ENCODE measurements at regions not wholly inside any gene's neighbourhood (a gene's known extent, or its start where the extent isn't known, plus 50 kb on each side); places are given as distances from the start of the nearest gene placed in this dataset.

DNA sequence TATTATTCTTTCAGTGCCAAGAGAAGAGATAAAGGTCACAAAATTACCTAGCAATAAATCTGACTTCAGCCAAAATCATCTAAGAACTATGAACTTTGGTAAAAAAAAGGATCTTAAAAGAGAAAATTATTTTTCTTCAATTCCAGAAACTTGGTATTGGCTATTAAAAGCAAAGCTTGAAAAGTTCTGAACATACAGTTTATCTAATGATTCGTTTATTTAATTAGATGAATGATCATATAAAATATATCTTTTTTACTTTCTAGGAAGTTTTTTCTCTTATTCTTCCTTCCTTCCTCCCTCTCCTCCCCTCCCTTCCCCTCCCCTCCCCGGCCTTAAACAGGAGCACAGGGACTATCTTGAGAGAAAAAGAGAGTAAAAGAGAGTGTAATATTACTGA, 536.1 kb downstream of the SOX11 start:
- H3K27me3 Mint-ChIP-seq: peaks cover 0 to 10% (median 4%) of the 10 kb centered on the region in 5 donors
- DNase-seq: no peak
- H3K36me3 Mint-ChIP-seq: no peaks in the 10 kb centered on the region
- peaks cover 0 to 18% (median 2%) of the 10 kb centered on the region in 9 donors for H3K9me3 Mint-ChIP-seq
- no peak for ATAC-seq
- POLR2A ChIA-PET: no interaction called here
- H3K4me1 Mint-ChIP-seq: peaks cover 0 to 14% (median 0%) of the 10 kb centered on the region in 4 donors
- H3K27ac Mint-ChIP-seq: no peak overlapping the region
- H3K4me3 Mint-ChIP-seq: no peak overlapping the region

DNA sequence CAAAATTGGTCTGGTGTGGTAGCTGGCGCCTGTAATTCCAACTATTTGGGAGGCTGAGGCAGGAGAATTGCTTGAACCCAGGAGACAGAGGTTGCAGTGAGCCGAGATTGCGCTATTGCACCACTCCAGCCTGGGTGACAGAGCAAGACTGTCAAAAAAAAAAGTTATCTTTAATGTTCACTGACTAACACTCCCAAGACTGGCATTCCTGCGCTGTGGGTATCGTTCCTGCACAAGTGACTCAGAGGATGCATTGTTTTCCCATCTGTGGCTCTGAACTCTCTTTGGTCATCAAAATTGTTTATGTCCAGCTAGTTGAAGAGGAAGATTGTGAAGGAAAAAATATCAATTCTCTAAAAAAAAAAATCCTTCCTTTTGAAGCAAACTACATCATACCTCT, 539.0 kb downstream of the SOX11 start:
- H3K36me3 Mint-ChIP-seq: no peaks in the 10 kb centered on the region
- H3K27ac Mint-ChIP-seq: no peak overlapping the region
- POLR2A ChIA-PET: no interaction called here
- ATAC-seq: no peak
- peaks cover 0 to 5% (median 0%) of the 10 kb centered on the region in 4 donors for H3K4me1 Mint-ChIP-seq
- peaks cover 0 to 8% (median 2%) of the 10 kb centered on the region in 9 donors for H3K9me3 Mint-ChIP-seq
- no peak overlapping the region for H3K4me3 Mint-ChIP-seq
- no peak for DNase-seq
- peaks cover 0 to 9% (median 3%) of the 10 kb centered on the region in 5 donors for H3K27me3 Mint-ChIP-seq

DNA sequence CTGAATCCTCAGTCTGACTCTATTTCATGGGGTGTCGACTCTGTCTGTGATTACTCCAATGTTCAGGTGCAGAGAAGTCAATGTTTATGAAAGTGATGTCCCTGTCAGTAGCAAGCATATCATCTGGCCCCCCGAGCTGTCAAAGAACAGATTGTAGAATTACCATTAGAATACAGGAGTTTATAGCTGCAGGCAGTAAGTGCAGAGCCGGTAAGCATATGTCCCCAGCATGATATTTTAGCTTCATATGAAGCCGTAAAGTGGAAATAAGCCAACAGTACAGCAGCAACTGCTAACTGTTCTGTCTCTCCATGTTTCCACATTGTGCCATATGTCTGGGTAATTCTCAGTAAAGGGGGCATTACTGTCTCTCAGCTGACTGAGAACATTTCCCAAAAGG, 541.8 kb downstream of the SOX11 start:
- Mint-ChIP-seq H3K27ac (no peak overlapping the region), H3K4me3 (no peak overlapping the region), H3K9me3 (peaks cover 0 to 8% (median 2%) of the 10 kb centered on the region in 9 donors), H3K4me1 (peaks cover 0 to 5% (median 0%) of the 10 kb centered on the region in 4 donors), H3K36me3 (no peaks in the 10 kb centered on the region), H3K27me3 (peaks cover 0 to 3% (median 0%) of the 10 kb centered on the region in 5 donors)
- DNase-seq: no peak
- POLR2A ChIA-PET: no interaction called here
- ATAC-seq: no peak

DNA sequence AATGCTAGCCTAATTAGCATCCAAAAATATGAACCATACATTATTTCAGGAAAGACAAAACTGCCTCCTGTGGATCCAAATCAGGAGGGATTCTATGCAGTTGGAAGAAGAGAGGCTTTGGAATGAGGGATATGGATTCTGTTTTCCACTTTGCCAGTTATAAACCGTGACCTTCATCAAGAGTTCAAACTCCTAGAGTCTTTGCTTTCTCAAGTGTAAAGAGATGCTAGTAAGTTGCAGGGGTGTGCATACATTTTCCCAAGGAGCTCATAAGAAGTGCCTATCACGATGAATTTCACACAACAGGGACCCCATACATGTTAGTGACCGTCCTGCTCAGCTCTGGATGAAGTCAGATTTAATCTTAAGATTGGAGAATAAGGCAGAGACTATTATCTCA, 542.5 kb downstream of the SOX11 start:
- H3K36me3 Mint-ChIP-seq: no peaks in the 10 kb centered on the region
- no peak overlapping the region for H3K4me3 Mint-ChIP-seq
- H3K9me3 Mint-ChIP-seq: peaks cover 0 to 8% (median 4%) of the 10 kb centered on the region in 9 donors
- peaks cover 0 to 5% (median 0%) of the 10 kb centered on the region in 4 donors for H3K4me1 Mint-ChIP-seq
- no peak overlapping the region for H3K27ac Mint-ChIP-seq
- H3K27me3 Mint-ChIP-seq: peaks cover 0 to 3% (median under 1%) of the 10 kb centered on the region in 5 donors
- DNase-seq (no peak), ATAC-seq (no peak)
- POLR2A ChIA-PET: no interaction called here

DNA sequence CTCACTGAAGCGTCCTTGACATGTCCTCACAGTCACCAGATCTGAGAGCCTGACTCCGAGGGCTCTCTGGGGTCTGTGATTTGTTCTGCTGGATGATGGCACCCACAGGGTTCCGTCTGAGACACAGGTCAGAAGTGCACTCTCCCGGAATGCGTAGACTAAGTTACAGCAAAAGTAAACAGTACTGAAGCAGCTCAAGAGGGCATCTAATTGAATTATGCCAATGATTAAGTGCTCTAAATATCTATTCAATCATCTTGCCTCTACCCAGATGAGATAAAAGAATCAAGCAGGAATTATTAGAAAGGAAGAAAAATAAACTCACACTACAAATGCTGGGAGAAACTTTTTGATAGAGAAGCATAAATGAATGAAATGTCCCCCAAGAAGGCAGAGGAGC, 544.1 kb downstream of the SOX11 start:
- H3K4me3 Mint-ChIP-seq: no peak overlapping the region
- H3K36me3 Mint-ChIP-seq: no peaks in the 10 kb centered on the region
- no peak overlapping the region for H3K27ac Mint-ChIP-seq
- H3K4me1 Mint-ChIP-seq: peaks cover 0 to 5% (median 0%) of the 10 kb centered on the region in 4 donors
- DNase-seq: no peak
- peaks cover 0 to 11% (median 0%) of the 10 kb centered on the region in 5 donors for H3K27me3 Mint-ChIP-seq
- ATAC-seq: no peak
- POLR2A ChIA-PET: no interaction called here
- peaks cover 0 to 12% (median 6%) of the 10 kb centered on the region in 9 donors for H3K9me3 Mint-ChIP-seq

- POLR2A ChIA-PET: no interaction called here
Measured at GRCh38 chr2:6237039-6237660, 545.0 kb downstream of the SOX11 start.

DNA sequence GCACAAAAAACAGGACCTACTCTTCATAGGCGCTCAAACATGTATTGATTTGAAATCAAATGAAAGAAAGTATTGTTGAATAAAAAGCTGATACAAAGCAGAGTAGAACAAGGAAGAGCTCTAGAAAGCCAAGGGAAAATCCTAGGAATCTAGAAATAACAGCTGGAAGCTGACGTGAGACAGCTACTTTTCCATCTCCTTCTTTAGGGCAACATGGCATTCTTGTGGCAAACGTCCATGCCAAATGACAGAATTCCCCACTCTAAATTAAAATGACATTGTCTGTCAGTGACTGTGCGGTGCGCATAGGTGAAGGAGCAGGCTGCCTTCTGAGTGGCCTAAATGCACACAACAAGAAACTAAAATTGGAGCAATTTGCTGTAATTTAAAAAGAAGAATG, 557.4 kb downstream of the SOX11 start:
- no peak overlapping the region for H3K4me3 Mint-ChIP-seq
- no peaks in the 10 kb centered on the region for H3K36me3 Mint-ChIP-seq
- H3K27ac Mint-ChIP-seq: no peak overlapping the region
- H3K9me3 Mint-ChIP-seq: peaks cover 0 to 2% (median 0%) of the 10 kb centered on the region in 9 donors
- ATAC-seq (no peak), DNase-seq (no peak)
- H3K27me3 Mint-ChIP-seq: no peaks in the 10 kb centered on the region
- no peaks in the 10 kb centered on the region for H3K4me1 Mint-ChIP-seq
- POLR2A ChIA-PET: no interaction called here

More at GRCh38 chr2:6237039-6237660, 545.0 kb downstream of the SOX11 start:
- peaks cover 0 to 13% (median 0%) of the 10 kb centered on the region in 5 donors for H3K27me3 Mint-ChIP-seq
- H3K4me1 Mint-ChIP-seq: peaks cover 0 to 5% (median 0%) of the 10 kb centered on the region in 4 donors
- H3K36me3 Mint-ChIP-seq: no peaks in the 10 kb centered on the region
- DNase-seq (no peak), ATAC-seq (no peak)
- H3K27ac Mint-ChIP-seq: no peak overlapping the region
- H3K9me3 Mint-ChIP-seq: peaks cover 0 to 12% (median 6%) of the 10 kb centered on the region in 9 donors
- H3K4me3 Mint-ChIP-seq: no peak overlapping the region

DNA sequence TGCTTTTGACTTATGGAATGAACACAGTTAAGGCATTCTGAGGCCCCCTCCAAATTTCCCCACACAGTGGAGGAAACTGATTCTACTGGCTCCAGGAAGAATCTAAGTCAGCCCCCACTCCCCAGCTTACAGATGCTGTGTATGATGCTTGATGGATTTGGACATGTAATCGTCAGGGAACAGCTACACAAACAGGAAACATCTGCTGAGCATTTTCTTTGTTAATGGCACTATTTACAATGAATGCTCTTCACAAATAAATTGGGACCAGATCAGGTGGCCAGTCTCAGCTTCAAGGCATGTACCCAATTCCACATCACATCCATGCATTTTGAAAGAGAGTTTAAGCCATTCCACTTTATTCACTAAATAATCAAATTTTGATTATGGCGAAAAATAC, 562.3 kb downstream of the SOX11 start:
- DNase-seq (no peak), ATAC-seq (no peak)
- Mint-ChIP-seq H3K27ac (no peak overlapping the region), H3K9me3 (peaks cover 0 to 2% (median 0%) of the 10 kb centered on the region in 9 donors), H3K4me1 (peaks cover 0 to 9% (median 0%) of the 10 kb centered on the region in 4 donors), H3K27me3 (no peaks in the 10 kb centered on the region), H3K36me3 (no peaks in the 10 kb centered on the region), H3K4me3 (no peak overlapping the region)
- POLR2A ChIA-PET: no interaction called here

GRCh38 chr2:6264198-6264597, 572.0 kb downstream of the SOX11 start:
- Mint-ChIP-seq H3K9me3 (peaks cover 0 to 10% (median 0%) of the 10 kb centered on the region in 9 donors), H3K36me3 (no peaks in the 10 kb centered on the region), H3K4me3 (no peak overlapping the region), H3K4me1 (no peaks in the 10 kb centered on the region), H3K27ac (no peak overlapping the region), H3K27me3 (peaks cover 0 to 14% (median 0%) of the 10 kb centered on the region in 5 donors)
- no peak for ATAC-seq
- no peak for DNase-seq
- POLR2A ChIA-PET: no interaction called here

DNA sequence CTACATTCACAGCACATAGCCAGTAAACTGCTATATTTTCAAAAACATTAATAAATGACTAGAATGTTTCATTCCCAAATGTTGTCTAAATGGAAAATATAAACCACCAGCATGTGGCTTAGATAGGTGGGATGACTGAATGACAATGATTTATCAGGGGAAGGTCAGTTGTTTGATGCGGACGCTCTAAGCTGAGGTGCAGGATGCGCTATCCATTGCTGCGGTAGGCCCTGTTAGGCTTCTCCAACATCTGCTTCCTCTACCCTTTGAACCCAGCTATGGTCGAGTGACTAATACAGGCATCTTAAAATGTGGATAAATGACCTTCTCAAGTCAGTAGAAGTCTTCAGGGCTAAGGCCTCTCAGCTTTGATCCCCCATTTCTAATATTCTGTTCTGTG, 584.2 kb downstream of the CMPK2 start:
- H3K4me3 Mint-ChIP-seq: no peak overlapping the region
- DNase-seq (no peak), ATAC-seq (no peak)
- H3K36me3 Mint-ChIP-seq: no peaks in the 10 kb centered on the region
- H3K27me3 Mint-ChIP-seq: peaks cover 0 to 9% (median 0%) of the 10 kb centered on the region in 5 donors
- H3K4me1 Mint-ChIP-seq: no peaks in the 10 kb centered on the region
- H3K27ac Mint-ChIP-seq: no peak overlapping the region
- POLR2A ChIA-PET: no interaction called here
- peaks cover 0 to 5% (median 0%) of the 10 kb centered on the region in 9 donors for H3K9me3 Mint-ChIP-seq

DNA sequence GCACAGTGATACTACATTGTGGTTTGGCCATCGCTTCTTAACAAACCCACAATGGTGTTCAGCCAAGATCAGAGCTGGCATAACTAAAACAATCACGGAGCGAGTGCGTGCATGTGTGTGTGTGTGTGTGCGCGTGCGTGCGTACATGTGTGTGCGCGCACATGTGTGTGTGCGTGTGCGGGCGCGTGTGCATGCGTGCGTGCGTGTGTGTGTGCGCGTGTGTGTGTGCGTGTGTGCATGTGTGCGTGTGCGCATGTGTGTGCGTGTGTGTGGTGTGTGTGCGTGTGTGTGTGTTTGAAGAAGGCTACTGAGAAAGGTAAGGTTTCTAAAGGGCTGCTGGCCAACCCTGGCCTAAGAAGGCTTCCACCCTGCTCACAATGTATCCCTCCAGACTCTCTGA, 582.4 kb downstream of the CMPK2 start:
- no peak overlapping the region for H3K27ac Mint-ChIP-seq
- POLR2A ChIA-PET: no interaction called here
- no peak overlapping the region for H3K4me3 Mint-ChIP-seq
- H3K36me3 Mint-ChIP-seq: no peaks in the 10 kb centered on the region
- peaks cover 0 to 5% (median 0%) of the 10 kb centered on the region in 5 donors for H3K27me3 Mint-ChIP-seq
- ATAC-seq (no peak), DNase-seq (no peak)
- no peaks in the 10 kb centered on the region for H3K4me1 Mint-ChIP-seq
- peaks cover 0 to 1% (median 0%) of the 10 kb centered on the region in 9 donors for H3K9me3 Mint-ChIP-seq

DNA sequence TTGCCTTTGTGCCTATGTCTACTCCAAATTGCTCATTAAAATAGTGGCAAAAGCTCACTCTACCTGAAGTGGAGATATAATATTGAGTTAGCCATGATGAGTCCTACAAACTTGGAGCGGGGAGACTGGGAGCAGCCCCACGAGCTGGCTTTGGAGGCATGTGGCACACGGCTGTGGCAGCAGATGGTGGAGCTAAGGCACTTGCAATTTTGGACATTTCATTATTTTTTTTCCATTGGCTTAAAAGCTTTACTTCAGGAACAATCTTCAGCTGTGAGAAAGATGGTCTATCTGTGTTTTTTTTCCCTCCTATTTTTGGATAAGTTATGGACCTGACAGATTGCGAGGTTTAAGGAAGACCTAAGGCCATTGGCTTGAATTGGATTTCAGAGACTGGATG, 578.3 kb downstream of the CMPK2 start:
- no peak overlapping the region for H3K4me3 Mint-ChIP-seq
- H3K27ac Mint-ChIP-seq: no peak overlapping the region
- peaks cover 0 to 8% (median 0%) of the 10 kb centered on the region in 5 donors for H3K27me3 Mint-ChIP-seq
- POLR2A ChIA-PET: no interaction called here
- ATAC-seq (no peak), DNase-seq (no peak)
- H3K9me3 Mint-ChIP-seq: peaks cover 0 to 14% (median 3%) of the 10 kb centered on the region in 9 donors
- H3K4me1 Mint-ChIP-seq: no peaks in the 10 kb centered on the region
- no peaks in the 10 kb centered on the region for H3K36me3 Mint-ChIP-seq

- Mint-ChIP-seq H3K4me3 (no peak overlapping the region), H3K27me3 (peaks cover 0 to 8% (median 0%) of the 10 kb centered on the region in 5 donors), H3K9me3 (peaks cover 0 to 16% (median 3%) of the 10 kb centered on the region in 9 donors), H3K27ac (no peak overlapping the region), H3K4me1 (no peaks in the 10 kb centered on the region), H3K36me3 (peaks cover 0 to 2% (median 0%) of the 10 kb centered on the region in 3 donors)
- no peak for ATAC-seq
- POLR2A ChIA-PET: no interaction called here
- no peak for DNase-seq
Measured at GRCh38 chr2:6288791-6289190, 576.9 kb downstream of the CMPK2 start.
